Ishikawa (cell line): ENCODE measurements at regions not wholly inside any gene's neighbourhood (a gene's known extent, or its start where the extent isn't known, plus 50 kb on each side); places are given as distances from the start of the nearest gene placed in this dataset.

Source experiments
- CEBPB ChIP-seq: IDR thresholded peaks from 2 replicates; pipeline ENCODE4 v1.6.1; 2012
- CREB1 ChIP-seq: IDR thresholded peaks from 2 replicates; pipeline ENCODE4 v1.6.1; 2012; ENCODE audit warnings: low read depth
- EGR1 ChIP-seq: IDR thresholded peaks from 2 replicates; pipeline ENCODE4 v1.6.1; 2012
- EP300 ChIP-seq: IDR thresholded peaks from 2 replicates; pipeline ENCODE4 v1.6.1; 2012; ENCODE audit warnings: borderline replicate concordance
- FOXM1 ChIP-seq: IDR thresholded peaks from 2 replicates; pipeline ENCODE4 v1.6.1; 2012; ENCODE audit warnings: low read depth, borderline replicate concordance
- MAX ChIP-seq: IDR thresholded peaks from 2 replicates; pipeline ENCODE4 v1.6.1; 2012
- NFIC ChIP-seq: IDR thresholded peaks from 2 replicates; pipeline ENCODE4 v1.6.1; 2012
- RAD21 ChIP-seq: IDR thresholded peaks from 2 replicates; pipeline ENCODE4 v1.6.1; 2012; ENCODE audit warnings: low read depth
- REST ChIP-seq: IDR thresholded peaks from 2 replicates; pipeline ENCODE4 v1.6.1; 2012; ENCODE audit warnings: low read depth, mild to moderate bottlenecking
- TAF1 ChIP-seq: IDR thresholded peaks from 2 replicates; pipeline ENCODE4 v1.6.1; 2012; ENCODE audit warnings: low read depth, mild to moderate bottlenecking
- TCF12 ChIP-seq: IDR thresholded peaks from 2 replicates; pipeline ENCODE4 v1.6.1; 2012; ENCODE audit warnings: low read depth
- TEAD4 ChIP-seq: IDR thresholded peaks from 2 replicates; pipeline ENCODE4 v1.6.1; 2012
- USF1 ChIP-seq: IDR thresholded peaks from 2 replicates; pipeline ENCODE4 v1.6.1; 2012
- YY1 ChIP-seq: IDR thresholded peaks from 2 replicates; pipeline ENCODE4 v1.6.1; 2012; ENCODE audit warnings: low read depth
- ZBTB7A ChIP-seq: IDR thresholded peaks from 2 replicates; pipeline ENCODE4 v1.6.1; 2012; ENCODE audit warnings: low read depth

GRCh38 chr4:133720001-133720400 lies 481.6 kb downstream of the PABPC4L start:
- no peak for TF ChIP-seq CREB1

GRCh38 chr4:133719098-133719497 lies 482.5 kb downstream of the PABPC4L start:
- TF ChIP-seq RAD21 (no peak), REST (no peak), CREB1 (no peak), YY1 (no peak)

- TF ChIP-seq REST, result no peak
- TF ChIP-seq RAD21, result no peak
- no peak for TF ChIP-seq TEAD4
- TF ChIP-seq EGR1, result no peak
- TF ChIP-seq MAX, result no peak
- TF ChIP-seq TAF1, result no peak
- TF ChIP-seq NFIC, result no peak
- TF ChIP-seq CEBPB, result no peak
- no peak for TF ChIP-seq FOXM1
- no peak for TF ChIP-seq YY1
- no peak for TF ChIP-seq TCF12
- no peak for TF ChIP-seq EP300
- no peak for TF ChIP-seq USF1
- TF ChIP-seq ZBTB7A, result no peak
- TF ChIP-seq CREB1, result no peak
Observed at GRCh38 chr4:133714211-133714610, 487.4 kb downstream of the PABPC4L start.

GRCh38 chr4:133713340-133713739 lies 488.2 kb downstream of the PABPC4L start:
- TF ChIP-seq TAF1 (no peak), REST (no peak), CREB1 (no peak), MAX (no peak), ZBTB7A (no peak), RAD21 (no peak), EGR1 (no peak), CEBPB (no peak), FOXM1 (no peak), EP300 (no peak), TEAD4 (no peak), YY1 (no peak), NFIC (no peak), TCF12 (no peak), USF1 (no peak)

GRCh38 chr4:133711817-133712216 lies 489.8 kb downstream of the PABPC4L start:
- TF ChIP-seq TCF12, result no peak
- TF ChIP-seq TAF1, result no peak
- no peak for TF ChIP-seq USF1
- TF ChIP-seq EP300, result no peak
- TF ChIP-seq FOXM1, result no peak
- no peak for TF ChIP-seq CREB1
